Hematopoietic multipotent progenitor cell (in vitro differentiated cells): ENCODE measurements at regions not wholly inside any gene's neighbourhood (a gene's known extent, or its start where the extent isn't known, plus 50 kb on each side); places are given as distances from the start of the nearest gene placed in this dataset.
"Not testable (repeated sequence)": the region's sequence is repeated elsewhere in the genome, so short reads cannot be mapped to it uniquely, and the experiment has no call there.

Experiments used
- DNase-seq, 3 donors: peaks; one replicate each; pipeline ENCODE4 v3.0.0-alpha.2; 2011 to 2015; ENCODE audit warnings: low read depth in 2 of 3, low spot score in 2 of 3

- no peak for DNase-seq
These were observed 479.5 kb downstream of the ZNF536 start for GRCh38 chr19:30851646-30852045.

- DNase-seq, result no peak
These were observed 476.6 kb downstream of the ZNF536 start for GRCh38 chr19:30848636-30849425.

GRCh38 chr19:30846102-30846501 lies 473.9 kb downstream of the ZNF536 start:
- DNase-seq, result no peak

GRCh38 chr19:30842926-30843325 lies 470.7 kb downstream of the ZNF536 start:
- no peak for DNase-seq

- DNase-seq, result no peak
These were observed 469.8 kb downstream of the ZNF536 start for GRCh38 chr19:30841934-30842333.

- no peak for DNase-seq
These were observed 458.7 kb downstream of the ZNF536 start for GRCh38 chr19:30830875-30831274.

GRCh38 chr19:30825505-30825904 lies 453.3 kb downstream of the ZNF536 start:
- DNase-seq, result not testable (repeated sequence)

GRCh38 chr19:30824809-30825208 lies 452.6 kb downstream of the ZNF536 start:
- no peak for DNase-seq

- no peak for DNase-seq
These were observed 445.9 kb downstream of the ZNF536 start for GRCh38 chr19:30817965-30818567.

- no peak for DNase-seq
These were observed 445.0 kb downstream of the ZNF536 start for GRCh38 chr19:30817197-30817596.

GRCh38 chr19:30815889-30816580 lies 443.9 kb downstream of the ZNF536 start:
- DNase-seq, result no peak

- DNase-seq, result no peak
These were observed 440.0 kb downstream of the ZNF536 start for GRCh38 chr19:30812099-30812678.

- no peak for DNase-seq
These were observed 439.4 kb downstream of the ZNF536 start for GRCh38 chr19:30811397-30812098.

GRCh38 chr19:30810726-30811125 lies 438.5 kb downstream of the ZNF536 start:
- DNase-seq, result no peak

GRCh38 chr19:30807278-30807677 lies 435.1 kb downstream of the ZNF536 start:
- no peak for DNase-seq

- no peak for DNase-seq
These were observed 434.1 kb downstream of the ZNF536 start for GRCh38 chr19:30806311-30806710.

GRCh38 chr19:30804751-30805150 lies 432.6 kb downstream of the ZNF536 start:
- peak in 1 of 3 donors; percentile 18 for DNase-seq

GRCh38 chr19:30804333-30804732 lies 432.1 kb downstream of the ZNF536 start:
- not testable (repeated sequence) for DNase-seq

- peak in 1 of 3 donors; percentile 16 for DNase-seq
These were observed 430.3 kb downstream of the ZNF536 start for GRCh38 chr19:30802424-30803013.
